ENCODE measurements at regions not wholly inside any gene's neighbourhood (a gene's known extent, or its start where the extent isn't known, plus 50 kb on each side); places are given as distances from the start of the nearest gene placed in this dataset.

DNA sequence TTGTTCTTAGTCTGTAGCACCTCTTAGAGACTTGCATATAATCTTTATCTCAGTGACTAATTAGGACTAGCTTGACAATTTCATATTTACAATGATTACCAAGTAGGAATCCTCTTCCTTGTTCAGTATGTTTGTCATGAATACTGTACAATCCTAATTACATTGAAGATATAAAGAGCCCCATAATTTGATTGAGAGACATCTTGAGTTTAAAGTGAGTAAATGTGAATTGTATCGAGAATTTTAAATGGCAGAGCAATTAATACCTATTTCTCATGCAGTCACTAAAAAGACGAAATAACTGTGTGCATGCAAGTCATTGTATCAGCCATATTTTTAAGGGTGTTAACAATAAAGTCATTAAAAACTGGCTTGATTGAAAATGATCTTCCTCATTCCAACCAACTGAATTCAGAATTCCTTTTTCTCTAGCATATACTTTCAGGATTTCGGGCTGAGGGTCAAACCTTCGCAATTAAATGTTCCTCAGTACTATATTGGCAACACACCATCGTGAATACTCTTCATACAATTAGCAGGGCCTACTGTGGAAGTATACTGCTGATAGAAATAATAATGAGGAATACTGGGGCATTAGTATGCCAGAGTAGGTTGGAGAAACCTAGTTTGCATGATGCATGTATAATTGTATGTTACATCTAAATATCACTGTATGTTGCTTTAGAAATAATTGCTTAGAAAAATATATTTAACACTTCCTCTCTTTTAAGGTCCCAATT, 284.7 kb upstream of the TMEM161B start:
- H3K4me1 Mint-ChIP-seq: peaks cover 37% of the 10 kb centered on the region
- TF ChIP-seq, protein P1, sequence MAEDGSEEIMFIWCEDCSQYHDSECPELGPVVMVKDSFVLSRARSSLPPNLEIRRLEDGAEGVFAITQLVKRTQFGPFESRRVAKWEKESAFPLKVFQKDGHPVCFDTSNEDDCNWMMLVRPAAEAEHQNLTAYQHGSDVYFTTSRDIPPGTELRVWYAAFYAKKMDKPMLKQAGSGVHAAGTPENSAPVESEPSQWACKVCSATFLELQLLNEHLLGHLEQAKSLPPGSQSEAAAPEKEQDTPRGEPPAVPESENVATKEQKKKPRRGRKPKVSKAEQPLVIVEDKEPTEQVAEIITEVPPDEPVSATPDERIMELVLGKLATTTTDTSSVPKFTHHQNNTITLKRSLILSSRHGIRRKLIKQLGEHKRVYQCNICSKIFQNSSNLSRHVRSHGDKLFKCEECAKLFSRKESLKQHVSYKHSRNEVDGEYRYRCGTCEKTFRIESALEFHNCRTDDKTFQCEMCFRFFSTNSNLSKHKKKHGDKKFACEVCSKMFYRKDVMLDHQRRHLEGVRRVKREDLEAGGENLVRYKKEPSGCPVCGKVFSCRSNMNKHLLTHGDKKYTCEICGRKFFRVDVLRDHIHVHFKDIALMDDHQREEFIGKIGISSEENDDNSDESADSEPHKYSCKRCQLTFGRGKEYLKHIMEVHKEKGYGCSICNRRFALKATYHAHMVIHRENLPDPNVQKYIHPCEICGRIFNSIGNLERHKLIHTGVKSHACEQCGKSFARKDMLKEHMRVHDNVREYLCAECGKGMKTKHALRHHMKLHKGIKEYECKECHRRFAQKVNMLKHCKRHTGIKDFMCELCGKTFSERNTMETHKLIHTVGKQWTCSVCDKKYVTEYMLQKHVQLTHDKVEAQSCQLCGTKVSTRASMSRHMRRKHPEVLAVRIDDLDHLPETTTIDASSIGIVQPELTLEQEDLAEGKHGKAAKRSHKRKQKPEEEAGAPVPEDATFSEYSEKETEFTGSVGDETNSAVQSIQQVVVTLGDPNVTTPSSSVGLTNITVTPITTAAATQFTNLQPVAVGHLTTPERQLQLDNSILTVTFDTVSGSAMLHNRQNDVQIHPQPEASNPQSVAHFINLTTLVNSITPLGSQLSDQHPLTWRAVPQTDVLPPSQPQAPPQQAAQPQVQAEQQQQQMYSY (CRISPR knock-in tag; IDR thresholded peaks at IDR 0.05): no peak
- TF ChIP-seq, protein P2, sequence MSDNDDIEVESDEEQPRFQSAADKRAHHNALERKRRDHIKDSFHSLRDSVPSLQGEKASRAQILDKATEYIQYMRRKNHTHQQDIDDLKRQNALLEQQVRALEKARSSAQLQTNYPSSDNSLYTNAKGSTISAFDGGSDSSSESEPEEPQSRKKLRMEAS (CRISPR knock-in tag; IDR thresholded peaks at IDR 0.05): no peak
- no peak for TF ChIP-seq MXD4 (CRISPR knock-in tag; IDR thresholded peaks at IDR 0.05; ENCODE audit: borderline replicate concordance)
- no peak for TF ChIP-seq ZNF232 (CRISPR knock-in tag; IDR thresholded peaks at IDR 0.05)
- TF ChIP-seq GRHL2 (CRISPR knock-in tag; IDR thresholded peaks at IDR 0.05; ENCODE audit: insufficient replicate concordance, severe bottlenecking): no peak
- TF ChIP-seq, protein P3, sequence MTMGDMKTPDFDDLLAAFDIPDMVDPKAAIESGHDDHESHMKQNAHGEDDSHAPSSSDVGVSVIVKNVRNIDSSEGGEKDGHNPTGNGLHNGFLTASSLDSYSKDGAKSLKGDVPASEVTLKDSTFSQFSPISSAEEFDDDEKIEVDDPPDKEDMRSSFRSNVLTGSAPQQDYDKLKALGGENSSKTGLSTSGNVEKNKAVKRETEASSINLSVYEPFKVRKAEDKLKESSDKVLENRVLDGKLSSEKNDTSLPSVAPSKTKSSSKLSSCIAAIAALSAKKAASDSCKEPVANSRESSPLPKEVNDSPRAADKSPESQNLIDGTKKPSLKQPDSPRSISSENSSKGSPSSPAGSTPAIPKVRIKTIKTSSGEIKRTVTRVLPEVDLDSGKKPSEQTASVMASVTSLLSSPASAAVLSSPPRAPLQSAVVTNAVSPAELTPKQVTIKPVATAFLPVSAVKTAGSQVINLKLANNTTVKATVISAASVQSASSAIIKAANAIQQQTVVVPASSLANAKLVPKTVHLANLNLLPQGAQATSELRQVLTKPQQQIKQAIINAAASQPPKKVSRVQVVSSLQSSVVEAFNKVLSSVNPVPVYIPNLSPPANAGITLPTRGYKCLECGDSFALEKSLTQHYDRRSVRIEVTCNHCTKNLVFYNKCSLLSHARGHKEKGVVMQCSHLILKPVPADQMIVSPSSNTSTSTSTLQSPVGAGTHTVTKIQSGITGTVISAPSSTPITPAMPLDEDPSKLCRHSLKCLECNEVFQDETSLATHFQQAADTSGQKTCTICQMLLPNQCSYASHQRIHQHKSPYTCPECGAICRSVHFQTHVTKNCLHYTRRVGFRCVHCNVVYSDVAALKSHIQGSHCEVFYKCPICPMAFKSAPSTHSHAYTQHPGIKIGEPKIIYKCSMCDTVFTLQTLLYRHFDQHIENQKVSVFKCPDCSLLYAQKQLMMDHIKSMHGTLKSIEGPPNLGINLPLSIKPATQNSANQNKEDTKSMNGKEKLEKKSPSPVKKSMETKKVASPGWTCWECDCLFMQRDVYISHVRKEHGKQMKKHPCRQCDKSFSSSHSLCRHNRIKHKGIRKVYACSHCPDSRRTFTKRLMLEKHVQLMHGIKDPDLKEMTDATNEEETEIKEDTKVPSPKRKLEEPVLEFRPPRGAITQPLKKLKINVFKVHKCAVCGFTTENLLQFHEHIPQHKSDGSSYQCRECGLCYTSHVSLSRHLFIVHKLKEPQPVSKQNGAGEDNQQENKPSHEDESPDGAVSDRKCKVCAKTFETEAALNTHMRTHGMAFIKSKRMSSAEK (CRISPR knock-in tag; IDR thresholded peaks at IDR 0.05; ENCODE audit: borderline replicate concordance): no peak
- ChIA-PET POLR2A (no interaction called here), CTCF (no interaction called here)
- no peak overlapping the region for H3K4me3 Mint-ChIP-seq
- no peak overlapping the region for H3K27ac Mint-ChIP-seq
- H3K36me3 Mint-ChIP-seq: no peaks in the 10 kb centered on the region
- no peak for ATAC-seq
- H3K27me3 Mint-ChIP-seq (ENCODE audit: low read depth): no peaks in the 10 kb centered on the region
- no peaks in the 10 kb centered on the region for H3K9me3 Mint-ChIP-seq
- no peak for DNase-seq (ENCODE audit: low spot score)

DNA sequence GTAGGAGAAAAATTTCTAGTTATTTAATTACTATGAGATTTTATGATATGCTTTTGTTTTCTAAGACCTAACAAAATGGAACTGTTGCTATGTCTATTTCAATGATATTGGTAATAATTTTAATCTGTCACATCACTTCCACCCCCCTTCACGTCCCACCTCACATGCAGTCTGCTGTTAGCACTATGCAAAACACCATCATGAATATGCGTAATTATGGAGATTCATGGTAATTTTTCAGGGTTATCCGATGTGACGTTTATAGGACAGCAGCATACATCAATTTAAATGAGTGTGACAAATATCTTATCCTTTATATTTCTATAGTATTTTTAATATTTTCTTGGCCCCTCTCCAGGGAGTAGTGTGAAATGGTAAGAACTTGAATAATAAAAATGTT, 283.8 kb upstream of the TMEM161B start:
- Mint-ChIP-seq H3K27ac (no peak overlapping the region), H3K27me3 (ENCODE audit: low read depth) (no peaks in the 10 kb centered on the region), H3K36me3 (no peaks in the 10 kb centered on the region), H3K4me3 (no peak overlapping the region), H3K9me3 (no peaks in the 10 kb centered on the region), H3K4me1 (peaks cover 28% of the 10 kb centered on the region)
- TF ChIP-seq ZNF423 (CRISPR knock-in tag; IDR thresholded peaks at IDR 0.05) (no peak), NR2C2 (CRISPR knock-in tag; IDR thresholded peaks at IDR 0.05) (no peak)
- POLR2A ChIA-PET: no interaction called here
- DNase-seq (ENCODE audit: low spot score) (no peak), ATAC-seq (no peak)
- CTCF ChIA-PET: no interaction called here

DNA sequence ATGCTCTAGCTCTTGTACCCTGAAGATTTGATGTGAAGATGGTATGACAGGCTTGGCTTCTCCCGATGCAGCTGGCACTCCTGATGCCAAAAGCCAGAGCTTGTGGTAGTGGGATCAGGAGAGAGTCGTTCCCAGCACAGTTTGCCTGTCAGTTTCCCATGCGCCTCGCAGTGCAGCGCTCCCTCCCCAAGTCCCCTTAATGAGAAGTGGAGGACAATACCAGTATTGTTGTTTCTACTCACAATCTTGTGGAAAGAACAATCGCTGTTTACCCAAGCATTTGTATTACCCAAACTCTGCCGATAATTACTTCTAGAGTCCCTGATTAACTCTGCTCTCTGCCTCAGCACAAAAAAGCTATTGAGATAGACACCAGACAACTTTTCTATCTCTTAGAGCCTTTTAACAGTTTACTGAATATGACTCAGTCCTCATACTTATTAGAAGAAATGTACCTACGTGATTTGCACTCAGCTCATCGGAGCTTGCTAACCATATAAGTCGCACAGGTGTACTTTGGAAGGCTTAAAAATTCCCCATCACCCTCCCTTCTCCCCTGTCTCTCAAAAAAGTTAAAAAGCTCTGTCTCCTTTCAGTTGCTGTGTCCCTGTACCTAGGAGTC, 283.2 kb upstream of the TMEM161B start:
- Mint-ChIP-seq H3K9me3 (no peaks in the 10 kb centered on the region), H3K4me1 (peaks cover 22% of the 10 kb centered on the region), H3K27ac (no peak overlapping the region), H3K36me3 (no peaks in the 10 kb centered on the region), H3K4me3 (no peak overlapping the region), H3K27me3 (ENCODE audit: low read depth) (no peaks in the 10 kb centered on the region)
- ATAC-seq (peak; percentile 52), DNase-seq (ENCODE audit: low spot score) (no peak)
- no peak for TF ChIP-seq TP53 (CRISPR knock-in tag; IDR thresholded peaks at IDR 0.05)
- no peak for TF ChIP-seq ZNF263 (CRISPR knock-in tag; IDR thresholded peaks at IDR 0.05; ENCODE audit: low read depth)
- TF ChIP-seq, protein P4, sequence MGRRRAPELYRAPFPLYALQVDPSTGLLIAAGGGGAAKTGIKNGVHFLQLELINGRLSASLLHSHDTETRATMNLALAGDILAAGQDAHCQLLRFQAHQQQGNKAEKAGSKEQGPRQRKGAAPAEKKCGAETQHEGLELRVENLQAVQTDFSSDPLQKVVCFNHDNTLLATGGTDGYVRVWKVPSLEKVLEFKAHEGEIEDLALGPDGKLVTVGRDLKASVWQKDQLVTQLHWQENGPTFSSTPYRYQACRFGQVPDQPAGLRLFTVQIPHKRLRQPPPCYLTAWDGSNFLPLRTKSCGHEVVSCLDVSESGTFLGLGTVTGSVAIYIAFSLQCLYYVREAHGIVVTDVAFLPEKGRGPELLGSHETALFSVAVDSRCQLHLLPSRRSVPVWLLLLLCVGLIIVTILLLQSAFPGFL (CRISPR knock-in tag; IDR thresholded peaks at IDR 0.05; ENCODE audit: borderline replicate concordance): no peak
- TF ChIP-seq, protein P5, sequence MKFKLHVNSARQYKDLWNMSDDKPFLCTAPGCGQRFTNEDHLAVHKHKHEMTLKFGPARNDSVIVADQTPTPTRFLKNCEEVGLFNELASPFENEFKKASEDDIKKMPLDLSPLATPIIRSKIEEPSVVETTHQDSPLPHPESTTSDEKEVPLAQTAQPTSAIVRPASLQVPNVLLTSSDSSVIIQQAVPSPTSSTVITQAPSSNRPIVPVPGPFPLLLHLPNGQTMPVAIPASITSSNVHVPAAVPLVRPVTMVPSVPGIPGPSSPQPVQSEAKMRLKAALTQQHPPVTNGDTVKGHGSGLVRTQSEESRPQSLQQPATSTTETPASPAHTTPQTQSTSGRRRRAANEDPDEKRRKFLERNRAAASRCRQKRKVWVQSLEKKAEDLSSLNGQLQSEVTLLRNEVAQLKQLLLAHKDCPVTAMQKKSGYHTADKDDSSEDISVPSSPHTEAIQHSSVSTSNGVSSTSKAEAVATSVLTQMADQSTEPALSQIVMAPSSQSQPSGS (CRISPR knock-in tag; IDR thresholded peaks at IDR 0.05; ENCODE audit: borderline replicate concordance, low read depth): no peak
- POLR2A ChIA-PET: interaction anchor here (0.5 kb wide), 1 partner anchor 795 kb away, joined by 5 read pairs; no protein-coding TSS in a partner anchor
- CTCF ChIA-PET: interaction anchor here (1.1 kb wide), 1 partner anchor 51 kb away, joined by 3 read pairs; no protein-coding TSS in a partner anchor
